Posterior cingulate gyrus (tissue), 11 donors: ENCODE measurements at regions not wholly inside any gene's neighbourhood (a gene's known extent, or its start where the extent isn't known, plus 50 kb on each side); places are given as distances from the start of the nearest gene placed in this dataset.
"Not testable (repeated sequence)": the region's sequence is repeated elsewhere in the genome, so short reads cannot be mapped to it uniquely, and the experiment has no call there.

ENCODE experiments used
- DNase-seq, 10 donors: peaks; one replicate each; pipeline versions ENCODE4 v3.0.0 to v3.0.0-alpha.2; 2020 to 2021; ENCODE audit warnings: mixed read lengths in 3 of 10
- intact Hi-C: fragments of 100-400 bp; cut with DNase I; formaldehyde crosslinking; loops from one replicate; pipeline ENCODE4 v1.15.1; 2023

- peak in 2 of 10 donors; percentile 24 to 75 for DNase-seq
- intact Hi-C loops, result no loop called here
These were observed 244.7 kb upstream of the BTBD3 start for GRCh38 chr20:11672959-11673358.

DNA sequence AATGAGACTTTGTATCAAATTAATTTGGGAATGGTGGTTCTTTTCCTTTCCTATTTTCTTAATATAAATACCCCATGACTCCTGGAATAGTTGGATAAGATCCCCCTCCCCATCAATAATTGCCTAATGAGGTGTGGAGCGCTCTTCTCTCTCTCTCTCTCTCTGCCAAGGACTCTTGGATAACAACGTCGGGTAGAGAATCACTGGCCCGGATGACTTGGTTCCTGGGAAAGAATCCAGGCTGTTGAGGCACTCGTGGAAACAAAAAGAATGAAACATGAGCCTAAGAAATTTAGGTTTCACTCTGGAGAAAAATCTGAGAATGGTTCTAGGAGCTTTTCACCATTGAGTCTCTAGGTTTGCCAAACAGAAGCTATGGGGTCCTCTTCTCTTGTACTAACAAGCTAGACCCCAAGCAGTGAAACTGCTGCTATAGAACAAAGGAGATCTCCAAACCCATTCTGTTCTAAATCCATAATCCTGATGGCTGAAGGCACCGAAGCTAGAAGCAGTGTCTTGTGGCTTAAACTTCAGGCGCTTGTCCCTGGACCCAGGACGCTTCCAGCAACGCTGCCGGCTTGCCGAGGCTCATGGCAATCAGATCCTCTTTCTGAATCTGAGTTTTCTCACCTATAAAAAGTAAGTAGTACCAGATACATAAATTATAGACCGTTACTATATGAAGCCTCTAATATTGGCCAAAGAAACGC, 241.6 kb upstream of the BTBD3 start:
- peak in 2 of 10 donors; percentile 61 to 70 for DNase-seq
- intact Hi-C loops, result no loop called here

GRCh38 chr20:11676630-11677287, 240.9 kb upstream of the BTBD3 start:
- DNase-seq, result peak in 7 of 10 donors; percentile 17 to 83 (median 57)
- intact Hi-C loops, result no loop called here

- intact Hi-C loops, result no loop called here
- DNase-seq, result no peak
These were observed 240.3 kb upstream of the BTBD3 start for GRCh38 chr20:11677428-11677827.

- intact Hi-C loops, result no loop called here
- DNase-seq, result peak in 3 of 10 donors; percentile 9 to 66 (median 65)
These were observed 239.9 kb upstream of the BTBD3 start for GRCh38 chr20:11677836-11678235.

- DNase-seq, result no peak
- intact Hi-C loops, result loop anchor here (10.0 kb wide), 1 partner anchor 233 kb away; the partner anchor contains the start of gene BTBD3
These were observed 235.4 kb upstream of the BTBD3 start for GRCh38 chr20:11682285-11682684.

DNA sequence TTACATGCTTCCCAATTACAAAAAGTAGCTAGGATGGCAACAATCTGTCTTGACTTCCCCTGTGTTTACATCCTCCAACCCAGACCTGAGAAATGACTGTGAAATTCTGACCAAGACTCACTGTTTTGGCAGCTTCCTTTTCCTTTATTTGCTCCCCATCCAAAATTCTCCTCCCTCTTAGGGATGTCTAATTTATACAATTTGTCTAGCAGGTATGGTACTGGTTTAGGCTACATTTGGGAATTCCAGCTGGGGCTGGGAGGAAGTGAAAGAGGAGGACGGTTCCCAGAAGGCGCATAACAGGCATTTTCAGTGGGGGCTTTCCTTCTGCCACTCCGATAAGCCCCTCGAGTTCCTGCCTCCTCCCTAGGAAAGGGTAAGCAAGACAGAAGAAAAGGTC, 231.5 kb upstream of the BTBD3 start:
- intact Hi-C loops, result loop anchor here (10.0 kb wide), 1 partner anchor 229 kb away; the partner anchor contains the start of gene BTBD3
- no peak for DNase-seq

DNA sequence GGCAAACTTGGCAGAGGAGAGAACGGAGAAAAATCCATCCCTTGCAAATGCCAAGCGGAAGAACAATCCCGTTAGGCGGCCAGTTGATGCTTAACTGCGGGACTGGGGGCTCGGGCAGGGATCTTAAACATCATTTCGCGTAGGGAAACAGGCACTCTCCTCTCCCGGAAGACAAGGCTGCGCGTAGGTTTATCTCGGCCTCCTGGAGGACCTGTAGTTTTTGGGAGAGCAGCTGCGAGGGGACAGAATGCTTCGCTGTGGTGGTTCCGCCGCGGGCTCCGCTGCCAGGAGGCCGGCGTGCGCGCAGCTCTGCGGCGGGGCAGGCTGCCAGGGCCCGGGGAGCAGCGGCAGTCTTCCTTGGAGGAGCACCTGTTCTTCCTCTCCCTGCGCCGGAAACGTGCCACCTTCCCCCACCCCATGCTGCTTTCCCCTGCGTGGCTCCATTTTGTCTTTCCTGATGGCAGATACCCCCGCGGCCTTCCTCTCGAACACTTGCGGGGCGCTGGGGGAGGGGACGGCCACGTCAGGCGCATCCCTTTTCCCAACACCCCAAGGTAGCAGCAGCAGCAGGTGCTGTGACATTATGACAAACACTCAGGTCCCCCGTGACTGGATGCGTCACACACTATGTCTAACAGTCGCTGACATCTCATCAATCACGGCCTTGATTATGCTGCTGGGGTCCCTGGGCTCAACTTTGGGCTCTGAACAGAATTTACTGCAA, 230.7 kb upstream of the BTBD3 start:
- intact Hi-C loops, result loop anchor here (10.0 kb wide), 1 partner anchor 228 kb away; the partner anchor contains the start of gene BTBD3
- peak in 9 of 10 donors; percentile 40 to 94 (median 53) for DNase-seq

DNA sequence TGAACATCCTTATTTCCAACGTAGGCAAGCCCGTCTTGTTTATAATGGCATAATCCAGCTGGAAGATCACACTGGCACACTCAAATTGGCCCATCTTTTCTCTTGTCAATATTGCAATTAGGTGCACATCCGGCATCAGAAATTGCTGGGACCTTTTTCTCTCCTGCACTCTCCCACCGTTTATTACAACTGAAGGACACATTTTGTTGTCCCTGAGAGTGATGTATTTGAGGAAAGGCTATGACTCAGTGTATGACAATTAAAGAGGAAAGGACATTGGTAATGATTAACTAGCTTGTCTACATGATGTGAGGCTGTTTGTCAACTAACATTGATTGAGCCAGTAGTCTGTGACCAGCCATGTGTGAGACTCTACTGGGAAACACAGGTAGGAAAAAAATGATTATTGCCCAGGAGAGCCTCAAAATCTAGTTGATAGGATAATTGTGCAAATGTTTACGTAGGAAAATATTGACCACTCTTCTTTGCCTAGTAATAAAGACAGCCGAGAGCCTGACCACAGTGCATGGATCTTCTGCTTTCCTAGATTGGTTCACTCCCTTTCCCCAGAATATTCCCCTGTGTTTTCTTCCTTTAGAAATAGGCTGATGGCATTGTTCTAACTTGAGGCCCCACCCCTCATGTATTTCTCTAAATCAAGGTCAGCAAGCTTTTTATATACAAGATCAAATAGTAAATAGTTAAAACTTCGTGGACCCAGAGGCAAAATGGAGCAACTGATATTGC, 230.0 kb upstream of the BTBD3 start:
- DNase-seq, result no peak
- intact Hi-C loops, result loop anchor here (10.0 kb wide), 1 partner anchor 227 kb away; the partner anchor contains the start of gene BTBD3

GRCh38 chr20:11689262-11689661, 228.4 kb upstream of the BTBD3 start:
- intact Hi-C loops, result loop anchor here (10.0 kb wide), 1 partner anchor 226 kb away; the partner anchor contains the start of gene BTBD3
- DNase-seq, result no peak

- intact Hi-C loops, result no loop called here
- DNase-seq, result no peak
These were observed 225.9 kb upstream of the BTBD3 start for GRCh38 chr20:11691766-11692165.

DNA sequence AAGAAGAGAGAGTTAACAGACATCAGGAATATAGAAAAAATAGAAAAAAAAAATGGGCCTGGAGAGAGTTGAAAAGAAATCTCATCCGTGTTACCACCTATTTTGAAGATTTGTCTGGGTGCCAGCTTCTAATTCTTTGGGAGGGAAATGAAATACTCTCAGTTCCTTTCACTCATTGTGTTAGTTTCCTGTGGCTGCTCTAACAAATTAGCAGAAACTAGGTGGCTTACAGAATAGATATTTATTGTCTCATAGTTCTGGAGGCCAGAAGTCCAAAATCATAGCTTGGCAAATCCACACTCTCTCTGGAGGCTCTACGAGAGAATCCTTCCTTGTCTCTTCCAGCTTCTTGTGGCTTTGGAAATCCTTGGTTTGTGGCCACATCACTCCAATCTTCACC, 225.1 kb upstream of the BTBD3 start:
- DNase-seq, result no peak
- intact Hi-C loops, result no loop called here

DNA sequence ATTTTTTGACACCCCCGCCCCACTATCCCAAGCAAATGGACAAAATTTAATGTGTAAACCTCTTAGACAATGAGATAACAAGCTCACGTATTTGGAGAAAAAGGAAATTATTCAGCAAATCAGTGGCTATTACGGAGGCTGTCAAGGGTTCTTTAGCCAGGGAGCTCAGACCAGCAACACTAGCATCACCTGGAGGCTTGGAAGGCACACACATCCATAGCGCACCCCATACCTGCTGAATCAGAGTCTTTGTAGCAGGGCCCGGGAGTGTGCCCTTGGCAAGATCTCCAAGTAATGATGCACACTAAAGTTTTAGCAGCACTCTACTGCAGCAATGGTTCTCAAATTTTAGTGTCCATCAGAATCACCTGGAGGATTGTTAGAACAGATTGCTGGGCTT, 223.2 kb upstream of the BTBD3 start:
- DNase-seq, result no peak
- intact Hi-C loops, result no loop called here

- intact Hi-C loops, result no loop called here
- DNase-seq, result no peak
These were observed 220.6 kb upstream of the BTBD3 start for GRCh38 chr20:11697055-11697454.

DNA sequence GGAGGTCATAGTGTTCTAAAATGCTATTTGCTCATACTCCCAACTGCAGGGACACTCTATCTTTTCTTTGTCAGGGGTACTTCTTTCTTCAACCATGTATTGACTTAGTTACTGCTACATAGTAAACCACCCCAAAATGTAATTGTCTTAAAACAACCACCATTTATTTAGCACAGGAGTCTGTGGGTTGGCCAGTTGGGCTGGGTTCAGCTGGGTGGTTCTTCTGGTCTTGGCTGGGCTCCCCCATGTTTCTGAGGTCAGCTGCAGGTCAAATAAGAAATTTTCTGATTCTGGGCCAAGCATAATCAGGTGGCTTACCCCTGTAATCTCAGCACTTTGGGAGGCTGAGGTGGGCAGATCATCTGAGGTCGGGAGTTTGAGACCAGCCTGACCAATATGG, 220.0 kb upstream of the BTBD3 start:
- DNase-seq, result no peak
- intact Hi-C loops, result no loop called here

- no peak for DNase-seq
These were observed 219.6 kb upstream of the BTBD3 start for GRCh38 chr20:11698124-11698523.

GRCh38 chr20:11700831-11701230, 216.9 kb upstream of the BTBD3 start:
- intact Hi-C loops, result no loop called here
- no peak for DNase-seq

More at GRCh38 chr20:11698124-11698523, 219.6 kb upstream of the BTBD3 start:
- intact Hi-C loops, result no loop called here

DNA sequence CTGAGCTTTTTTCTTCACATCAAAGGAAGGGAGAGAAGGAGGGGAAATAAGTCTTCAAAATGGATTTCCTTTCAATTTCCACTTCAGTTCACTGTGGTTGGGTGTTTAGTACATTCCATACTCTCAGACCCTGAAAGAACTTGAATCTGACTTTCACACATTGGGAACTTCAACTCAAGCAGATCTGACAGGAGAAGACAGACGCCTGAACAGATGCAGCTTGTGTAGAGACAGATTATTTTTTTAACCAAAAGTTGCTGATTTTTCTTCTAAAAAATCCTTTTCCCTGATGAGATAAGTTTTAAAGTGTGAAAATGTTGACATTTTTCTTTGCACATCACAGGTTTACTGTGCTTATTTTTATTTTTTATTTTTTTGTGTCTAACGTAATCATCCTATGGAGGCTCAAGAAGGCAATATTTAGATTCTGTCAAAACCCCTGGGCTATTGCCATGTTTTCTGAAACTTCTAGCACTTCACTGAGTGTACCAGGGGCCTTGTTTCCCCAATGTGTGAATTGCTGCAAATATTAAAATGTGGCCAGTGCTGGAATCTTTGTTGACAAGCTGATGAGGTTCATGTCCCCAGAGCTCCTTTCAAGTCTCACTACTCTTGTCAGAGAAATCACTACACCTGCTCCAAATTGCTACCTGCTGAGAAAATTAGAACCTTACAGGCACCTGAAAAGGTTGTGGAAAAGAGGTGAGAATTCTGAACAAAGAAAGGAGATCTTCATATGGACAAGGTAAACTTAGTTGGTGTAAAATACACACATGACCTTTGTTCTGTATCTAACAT, 214.8 kb upstream of the BTBD3 start:
- intact Hi-C loops, result no loop called here
- DNase-seq, result no peak

DNA sequence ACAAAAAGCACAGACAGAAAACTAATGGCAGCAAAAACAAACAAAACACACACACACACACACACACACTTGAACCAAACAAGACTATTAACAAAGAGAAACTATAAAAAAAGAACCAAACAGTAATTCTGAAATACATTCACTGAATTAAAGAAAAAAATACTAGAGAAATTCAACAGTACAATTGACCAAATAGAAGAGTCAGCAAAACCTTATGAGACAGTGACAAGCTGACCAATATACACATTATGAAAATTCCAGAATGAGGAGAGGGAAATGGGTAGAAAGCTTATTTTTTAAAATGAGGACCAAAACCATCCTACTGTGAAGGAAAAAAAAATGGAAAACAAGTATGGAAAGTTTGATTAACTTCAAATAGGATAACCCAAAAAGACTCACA, 212.2 kb upstream of the BTBD3 start:
- no peak for DNase-seq
- intact Hi-C loops, result no loop called here

DNA sequence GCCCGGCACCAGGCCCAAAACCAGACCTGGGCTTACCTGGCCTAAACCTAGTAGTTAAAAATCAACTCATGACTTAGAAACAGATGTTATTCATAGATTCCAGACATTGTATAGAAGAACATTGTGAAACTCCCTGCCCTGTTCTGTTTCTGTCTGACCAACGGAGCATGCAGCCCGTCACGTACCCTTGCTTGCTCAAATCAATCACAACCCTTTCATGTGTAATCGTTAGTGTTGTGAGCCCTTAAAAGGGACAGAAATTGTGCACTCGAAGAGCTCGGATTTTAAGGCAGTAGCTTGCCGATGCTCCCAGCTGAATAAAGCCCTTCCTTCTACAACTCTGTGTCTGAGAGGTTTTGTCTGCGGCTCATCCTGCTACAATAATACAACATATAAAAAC, 209.5 kb upstream of the BTBD3 start:
- intact Hi-C loops, DNase-seq: not testable (repeated sequence)
